ENCODE measurements at regions not wholly inside any gene's neighbourhood (a gene's known extent, or its start where the extent isn't known, plus 50 kb on each side); places are given as distances from the start of the nearest gene placed in this dataset.
A peak's percentile ranks its signal among the peaks of the same experiment; 100 is the strongest.
"Not testable (repeated sequence)": the region's sequence is repeated elsewhere in the genome, so short reads cannot be mapped to it uniquely, and the experiment has no call there.

GRCh38 chr2:4725618-4726017, 966.6 kb upstream of the SOX11 start:
- no peak for DNase-seq

- no peak for DNase-seq
Measured at GRCh38 chr2:4732560-4732959, 959.6 kb upstream of the SOX11 start.

- no peak for DNase-seq
Measured at GRCh38 chr2:4745056-4745991, 946.9 kb upstream of the SOX11 start.

- no peak for DNase-seq
Measured at GRCh38 chr2:4753721-4754120, 938.5 kb upstream of the SOX11 start.

- peak in 1 of 14 donors; percentile 3 for DNase-seq
Measured at GRCh38 chr2:4762951-4763376, 929.2 kb upstream of the SOX11 start.

GRCh38 chr2:4765787-4766530, 926.2 kb upstream of the SOX11 start:
- no peak for DNase-seq

GRCh38 chr2:4775668-4776067, 916.5 kb upstream of the SOX11 start:
- DNase-seq: no peak

GRCh38 chr2:4780679-4781078, 911.5 kb upstream of the SOX11 start:
- no peak for DNase-seq

- DNase-seq: no peak
Measured at GRCh38 chr2:4782647-4783046, 909.5 kb upstream of the SOX11 start.

GRCh38 chr2:4791488-4791887, 900.7 kb upstream of the SOX11 start:
- no peak for DNase-seq

- DNase-seq: no peak
Measured at GRCh38 chr2:4792126-4792525, 900.1 kb upstream of the SOX11 start.

- no peak for DNase-seq
Measured at GRCh38 chr2:4803396-4803795, 888.8 kb upstream of the SOX11 start.

GRCh38 chr2:4814137-4814536, 878.0 kb upstream of the SOX11 start:
- not testable (repeated sequence) for DNase-seq

GRCh38 chr2:4827836-4828235, 864.3 kb upstream of the SOX11 start:
- DNase-seq: no peak

- no peak for DNase-seq
Measured at GRCh38 chr2:4828682-4829374, 863.4 kb upstream of the SOX11 start.

- DNase-seq: no peak
Measured at GRCh38 chr2:4831751-4832150, 860.4 kb upstream of the SOX11 start.

GRCh38 chr2:4832642-4833041, 859.5 kb upstream of the SOX11 start:
- no peak for DNase-seq

- DNase-seq: no peak
Measured at GRCh38 chr2:4838626-4839025, 853.6 kb upstream of the SOX11 start.

- no peak for DNase-seq
Measured at GRCh38 chr2:4840791-4841190, 851.4 kb upstream of the SOX11 start.

GRCh38 chr2:4844881-4845280, 847.3 kb upstream of the SOX11 start:
- DNase-seq: no peak

- no peak for DNase-seq
Measured at GRCh38 chr2:4862031-4862430, 830.2 kb upstream of the SOX11 start.

- DNase-seq: no peak
Measured at GRCh38 chr2:4866198-4866597, 826.0 kb upstream of the SOX11 start.

GRCh38 chr2:4868466-4868865, 823.7 kb upstream of the SOX11 start:
- DNase-seq: no peak

Data from C1 segment of cervical spinal cord (tissue), 14 donors.